Inflammatory macrophage treated with lipopolysaccharide for 1 hour (primary cell): ENCODE measurements at regions not wholly inside any gene's neighbourhood (a gene's known extent, or its start where the extent isn't known, plus 50 kb on each side); places are given as distances from the start of the nearest gene placed in this dataset.

Source experiments
- DNase-seq, 2 donors: peaks; one replicate each; pipeline ENCODE4 v3.0.0-alpha.2; 2020 to 2022

- no peak for DNase-seq
Observed at GRCh38 chr11:80077113-80077512, 636.3 kb upstream of the TENM4 start.

- no peak for DNase-seq
Observed at GRCh38 chr11:80074837-80075236, 634.0 kb upstream of the TENM4 start.

- no peak for DNase-seq
Observed at GRCh38 chr11:80066291-80066690, 625.5 kb upstream of the TENM4 start.

- no peak for DNase-seq
Observed at GRCh38 chr11:80065086-80065485, 624.3 kb upstream of the TENM4 start.

GRCh38 chr11:80061056-80061455, 620.2 kb upstream of the TENM4 start:
- no peak for DNase-seq

GRCh38 chr11:80054582-80055165, 613.8 kb upstream of the TENM4 start:
- no peak for DNase-seq

- DNase-seq: no peak
Observed at GRCh38 chr11:80048513-80048912, 607.7 kb upstream of the TENM4 start.

GRCh38 chr11:80041136-80042000, 600.5 kb upstream of the TENM4 start:
- DNase-seq: no peak

GRCh38 chr11:80034801-80035200, 594.0 kb upstream of the TENM4 start:
- no peak for DNase-seq

GRCh38 chr11:80031014-80031600, 590.3 kb upstream of the TENM4 start:
- no peak for DNase-seq

GRCh38 chr11:80028998-80029397, 588.2 kb upstream of the TENM4 start:
- no peak for DNase-seq

GRCh38 chr11:80024119-80024518, 583.3 kb upstream of the TENM4 start:
- no peak for DNase-seq

- DNase-seq: no peak
Observed at GRCh38 chr11:80023386-80023785, 582.6 kb upstream of the TENM4 start.

- no peak for DNase-seq
Observed at GRCh38 chr11:80010536-80010935, 569.7 kb upstream of the TENM4 start.

- DNase-seq: no peak
Observed at GRCh38 chr11:80009081-80009480, 568.3 kb upstream of the TENM4 start.

GRCh38 chr11:80007616-80008015, 566.8 kb upstream of the TENM4 start:
- DNase-seq: no peak

- no peak for DNase-seq
Observed at GRCh38 chr11:79990141-79990540, 549.3 kb upstream of the TENM4 start.

GRCh38 chr11:79982185-79982584, 541.4 kb upstream of the TENM4 start:
- no peak for DNase-seq

- DNase-seq: no peak
Observed at GRCh38 chr11:79980916-79981315, 540.1 kb upstream of the TENM4 start.

GRCh38 chr11:79973721-79974617, 533.1 kb upstream of the TENM4 start:
- DNase-seq: no peak

GRCh38 chr11:79971255-79971654, 530.4 kb upstream of the TENM4 start:
- DNase-seq: no peak

GRCh38 chr11:79966592-79966991, 525.8 kb upstream of the TENM4 start:
- no peak for DNase-seq
